Liver (tissue), 8 donors: ENCODE measurements at regions not wholly inside any gene's neighbourhood (a gene's known extent, or its start where the extent isn't known, plus 50 kb on each side); places are given as distances from the start of the nearest gene placed in this dataset.

Source experiments
- DNase-seq: peaks from one replicate; pipeline ENCODE4 v3.0.0-alpha.2; 2017; ENCODE audit warnings: low spot score
- H3K27ac ChIP-seq, 2 donors: one replicate each; pipeline ENCODE4 v1.7.0; 2013; ENCODE audit warnings: inconsistent platforms in 2 of 2, low read length in 2 of 2, control low read depth in 1 of 2, low read depth in 1 of 2, mild to moderate bottlenecking in 1 of 2
- H3K27me3 ChIP-seq, 4 donors: one replicate each; pipeline versions ENCODE4 v1.6.1 to v1.7.0; 2013; ENCODE audit warnings: low read length in 3 of 4, inconsistent platforms in 1 of 4, mild to moderate bottlenecking in 1 of 4, moderate library complexity in 1 of 4; ENCODE audit not compliant: control insufficient read depth in 4 of 4, insufficient read depth in 4 of 4
- H3K36me3 ChIP-seq, 4 donors: one replicate each; pipeline versions ENCODE4 v1.6.1 to v1.7.0; 2013; ENCODE audit warnings: low read length in 3 of 4, mild to moderate bottlenecking in 3 of 4, low read depth in 1 of 4, moderate library complexity in 1 of 4; ENCODE audit not compliant: control insufficient read depth in 4 of 4, insufficient read depth in 3 of 4
- H3K4me1 ChIP-seq, 4 donors: one replicate each; pipeline versions ENCODE4 v1.6.1 to v1.7.0; 2013; ENCODE audit warnings: low read length in 3 of 4, mild to moderate bottlenecking in 3 of 4, moderate library complexity in 1 of 4; ENCODE audit not compliant: control insufficient read depth in 4 of 4, insufficient read depth in 4 of 4
- H3K4me3 ChIP-seq, 3 donors: one replicate each; pipeline versions ENCODE4 v1.6.1 to v1.7.0; 2013; ENCODE audit warnings: low read length in 3 of 3, control low read depth in 1 of 3, low read depth in 1 of 3, mild to moderate bottlenecking in 1 of 3
- H3K9ac ChIP-seq, 2 donors: one replicate each; pipeline ENCODE4 v1.7.0; 2013; ENCODE audit warnings: low read length in 2 of 2, mild to moderate bottlenecking in 2 of 2, moderate library complexity in 2 of 2, control low read depth in 1 of 2, low read depth in 1 of 2
- H3K9me3 ChIP-seq, 4 donors: one replicate each; pipeline versions ENCODE4 v1.6.1 to v1.7.0; 2013; ENCODE audit warnings: low read length in 3 of 4; ENCODE audit not compliant: control insufficient read depth in 4 of 4
- ATF3 ChIP-seq: IDR thresholded peaks from 2 replicates; pipeline ENCODE4 v1.6.1; 2016; ENCODE audit warnings: antibody characterized with exemption
- CTCF ChIP-seq: fragments of 150-350 bp; IDR thresholded peaks from 2 replicates; pipeline ENCODE4 v1.5.1; 2017; ENCODE audit warnings: improper control_type of control experiment, low read depth, low read length; ENCODE audit not compliant: missing input control
- FOXA1 ChIP-seq: IDR thresholded peaks from 2 replicates; pipeline ENCODE4 v1.6.1; 2016; ENCODE audit warnings: antibody characterized with exemption
- FOXA2 ChIP-seq: IDR thresholded peaks from 2 replicates; pipeline ENCODE4 v1.6.1; 2016; ENCODE audit warnings: antibody characterized with exemption
- GABPA ChIP-seq, 2 donors: IDR thresholded peaks in 1 of 2; conservative IDR thresholded peaks in 1 of 2; 2 replicates each; pipeline ENCODE4 v1.6.1; 2016; ENCODE audit warnings: antibody characterized with exemption in 2 of 2, mild to moderate bottlenecking in 1 of 2, moderate library complexity in 1 of 2
- HNF4A ChIP-seq, 2 donors: conservative IDR thresholded peaks; 2 replicates each; pipeline ENCODE4 v1.6.1; 2016; ENCODE audit warnings: antibody characterized with exemption in 2 of 2, mild to moderate bottlenecking in 2 of 2
- HNF4G ChIP-seq: IDR thresholded peaks from 2 replicates; pipeline ENCODE4 v1.6.1; 2016; ENCODE audit warnings: antibody characterized with exemption
- JUND ChIP-seq, 2 donors: IDR thresholded peaks; 2 replicates each; pipeline ENCODE4 v1.6.1; 2016; ENCODE audit warnings: antibody characterized with exemption in 2 of 2
- MAX ChIP-seq: IDR thresholded peaks from 2 replicates; pipeline ENCODE4 v1.6.1; 2016; ENCODE audit warnings: antibody characterized with exemption
- NR2F2 ChIP-seq: IDR thresholded peaks from 2 replicates; pipeline ENCODE4 v1.6.1; 2016; ENCODE audit warnings: antibody characterized with exemption
- REST ChIP-seq: IDR thresholded peaks from 2 replicates; pipeline ENCODE4 v1.6.1; 2016; ENCODE audit warnings: antibody characterized with exemption, mild to moderate bottlenecking
- RXRA ChIP-seq, 2 donors: IDR thresholded peaks; 2 replicates each; pipeline ENCODE4 v1.6.1; 2017 to 2018; ENCODE audit warnings: antibody characterized with exemption in 2 of 2, mild to moderate bottlenecking in 1 of 2
- SP1 ChIP-seq: IDR thresholded peaks from 2 replicates; pipeline ENCODE4 v1.6.1; 2018; ENCODE audit warnings: antibody characterized with exemption, mild to moderate bottlenecking
- TAF1 ChIP-seq: conservative IDR thresholded peaks from 2 replicates; pipeline ENCODE4 v1.6.1; 2016; ENCODE audit warnings: antibody characterized with exemption, mild to moderate bottlenecking
- ZBTB33 ChIP-seq: IDR thresholded peaks from 2 replicates; pipeline ENCODE4 v1.6.1; 2016; ENCODE audit warnings: antibody characterized with exemption
- WGBS: extraction: QIAGEN DNeasy Blood & Tissue Kit; methylation state at CpG from one replicate; pipeline ENCODE4 v1.1.7; 2013; 5-methylcytosine and 5-hydroxymethylcytosine counted together
- donor health status: healthy.
- donor health status: healthy.
- donor health status: healthy.
- donor health status: healthy.
- donor health status: healthy.

GRCh38 chr11:76730887-76731565 lies 52.1 kb upstream of the TSKU start:
- no peak for TF ChIP-seq HNF4G
- TF ChIP-seq REST, result no peak
- no peak for TF ChIP-seq SP1
- no peak for TF ChIP-seq JUND (IDR thresholded peaks at IDR 0.05)
- no peak for TF ChIP-seq CTCF
- TF ChIP-seq FOXA1, result no peak
- no peak for TF ChIP-seq HNF4A (conservative IDR thresholded peaks at IDR 0.05)
- TF ChIP-seq TAF1, result no peak
- TF ChIP-seq MAX, result no peak
- Histone ChIP-seq H3K9ac (no peak overlapping the region), H3K4me3 (no peak overlapping the region), H3K36me3 (no peaks in the 10 kb centered on the region), H3K9me3 (no peaks in the 10 kb centered on the region), H3K27ac (no peak overlapping the region), H3K27me3 (no peaks in the 10 kb centered on the region), H3K4me1 (peaks cover 0 to 12% (median 9%) of the 10 kb centered on the region in 4 donors)
- DNase-seq, result no peak
- WGBS, result 79% methylated on average over 6 of the region's 6 CpGs

- DNase-seq, result no peak
- Histone ChIP-seq H3K27me3 (no peaks in the 10 kb centered on the region), H3K27ac (no peak overlapping the region), H3K36me3 (no peaks in the 10 kb centered on the region), H3K4me3 (no peak overlapping the region), H3K9ac (no peak overlapping the region), H3K9me3 (no peaks in the 10 kb centered on the region), H3K4me1 (peaks cover 0 to 12% (median 9%) of the 10 kb centered on the region in 4 donors)
- WGBS, result 94% methylated on average over 2 of the region's 2 CpGs
- no peak for TF ChIP-seq MAX
- TF ChIP-seq HNF4G, result no peak
- TF ChIP-seq REST, result no peak
- TF ChIP-seq ATF3, result no peak
- no peak for TF ChIP-seq SP1
- no peak for TF ChIP-seq NR2F2
- no peak for TF ChIP-seq TAF1
- no peak for TF ChIP-seq CTCF
- no peak for TF ChIP-seq FOXA2
- no peak for TF ChIP-seq HNF4A (conservative IDR thresholded peaks at IDR 0.05)
- TF ChIP-seq RXRA (IDR thresholded peaks at IDR 0.05), result no peak
- TF ChIP-seq JUND (IDR thresholded peaks at IDR 0.05), result no peak
- TF ChIP-seq ZBTB33, result no peak
- TF ChIP-seq GABPA (IDR thresholded peaks at IDR 0.05 in 1 of 2, conservative IDR thresholded peaks at IDR 0.05 in 1 of 2), result no peak
These were observed 50.5 kb upstream of the TSKU start for GRCh38 chr11:76732643-76733042.
